Pancreas (tissue), 10 donors: ENCODE measurements at regions not wholly inside any gene's neighbourhood (a gene's known extent, or its start where the extent isn't known, plus 50 kb on each side); places are given as distances from the start of the nearest gene placed in this dataset.

ENCODE experiments used
- ATAC-seq, 4 donors: fragments of 200-7000 bp; cut with Tn5 transposase; one replicate each; pipeline versions ENCODE4 v1.8.0 to v1.9.1; 2020; ENCODE audit warnings: mild to moderate bottlenecking in 4 of 4, moderate library complexity in 4 of 4
- DNase-seq, 6 donors: peaks; one replicate each; pipeline ENCODE4 v3.0.0-alpha.2; 2020
- FAIRE-seq: peaks from 2 replicates; lab custom pipeline; 2012; peaks lifted over from hg19 to GRCh38; lab: Jason Lieb, UNC
- H3K27ac ChIP-seq, 4 donors: fragments of 200-600 bp; sonication (generic); 1 replicate in 3 of 4; 2 replicates in 1 of 4; pipeline versions ENCODE4 v1.5.0 to v1.8.0; 2020
- H3K27me3 ChIP-seq, 4 donors: fragments of 200-600 bp; one replicate each; pipeline ENCODE4 v1.8.0; 2021
- H3K36me3 ChIP-seq, 3 donors: fragments of 200-600 bp; sonication (generic) in 1 of 3; one replicate each; pipeline versions ENCODE4 v1.5.0 to v1.8.0; 2020 to 2021
- H3K4me1 ChIP-seq, 3 donors: fragments of 200-600 bp; one replicate each; pipeline ENCODE4 v1.8.0; 2021
- H3K4me3 ChIP-seq, 4 donors: fragments of 200-600 bp; sonication (generic) in 2 of 4; one replicate each; pipeline versions ENCODE4 v1.5.0 to v1.8.0; 2020 to 2021
- H3K9me3 ChIP-seq, 4 donors: fragments of 200-600 bp; one replicate each; pipeline ENCODE4 v1.8.0; 2021
- WGBS, 2 donors: extraction: QIAGEN DNeasy Blood & Tissue Kit; methylation state at CpG; one replicate each; pipeline ENCODE4 v1.1.7; 2013; 5-methylcytosine and 5-hydroxymethylcytosine counted together
- intact Hi-C, 3 donors: fragments of 100-400 bp; cut with DNase I; formaldehyde crosslinking; loops; one replicate each; pipeline versions ENCODE4 v1.11.1 to v1.14.2; 2022
- TF ChIP-seq, protein P1 (sequence below), 4 donors: fragments of 200-600 bp; sonication (generic) in 3 of 4; IDR thresholded peaks; one replicate each; pipeline versions ENCODE4 v1.5.0 to v1.8.0; 2021; ENCODE audit warnings: antibody characterized with exemption in 4 of 4
- donor health status: healthy with polysubstance abuse.
- donor health status: DM: no; HTN: no; CAD: no; lungs with moderate emphysema.
- donor health status: DM: no; HTN: no; CAD: no.
- donor health status: control.
- donor health status: control.
- donor health status: Bipolar disorder and iron deficiency.
- donor health status: DM: yes; HTN: yes; CAD: no.
- donor health status: DM: no; HTN: no; CAD: no.
- donor health status: DM: no; HTN: no; CAD: no.
- donor health status: DM: yes; HTN: yes; CAD: no.

DNA sequence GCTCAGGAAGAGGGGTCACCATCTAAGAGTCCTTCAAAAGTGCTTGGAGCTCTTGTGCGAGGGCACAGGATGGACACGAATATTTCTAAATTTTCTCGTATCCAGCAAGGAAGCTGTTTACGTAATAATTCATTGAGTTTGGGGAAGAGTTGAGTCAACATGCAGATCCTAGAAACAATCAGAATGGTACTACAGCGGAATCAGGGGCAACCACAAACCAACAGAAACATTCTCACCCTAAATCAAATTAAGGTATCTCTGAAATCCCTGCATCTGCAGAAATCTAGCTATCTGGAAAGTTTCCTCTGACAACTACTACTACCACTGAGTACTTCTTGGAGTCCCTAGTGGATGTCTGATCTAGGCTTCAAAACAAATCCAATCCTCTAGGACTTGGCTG is 352.4 kb downstream of the LTN1 start:
- DNase-seq (no peak), FAIRE-seq (no peak), ATAC-seq (no peak)
- Histone ChIP-seq H3K27ac (no peak overlapping the region), H3K4me3 (no peak overlapping the region), H3K27me3 (no peaks in the 10 kb centered on the region), H3K36me3 (no peaks in the 10 kb centered on the region), H3K9me3 (no peaks in the 10 kb centered on the region), H3K4me1 (no peaks in the 10 kb centered on the region)
- intact Hi-C loops, result no loop called here
- 68 to 72% methylated on average over 5 of the region's 5 CpGs for WGBS, 2 donors
- TF ChIP-seq, protein P1, sequence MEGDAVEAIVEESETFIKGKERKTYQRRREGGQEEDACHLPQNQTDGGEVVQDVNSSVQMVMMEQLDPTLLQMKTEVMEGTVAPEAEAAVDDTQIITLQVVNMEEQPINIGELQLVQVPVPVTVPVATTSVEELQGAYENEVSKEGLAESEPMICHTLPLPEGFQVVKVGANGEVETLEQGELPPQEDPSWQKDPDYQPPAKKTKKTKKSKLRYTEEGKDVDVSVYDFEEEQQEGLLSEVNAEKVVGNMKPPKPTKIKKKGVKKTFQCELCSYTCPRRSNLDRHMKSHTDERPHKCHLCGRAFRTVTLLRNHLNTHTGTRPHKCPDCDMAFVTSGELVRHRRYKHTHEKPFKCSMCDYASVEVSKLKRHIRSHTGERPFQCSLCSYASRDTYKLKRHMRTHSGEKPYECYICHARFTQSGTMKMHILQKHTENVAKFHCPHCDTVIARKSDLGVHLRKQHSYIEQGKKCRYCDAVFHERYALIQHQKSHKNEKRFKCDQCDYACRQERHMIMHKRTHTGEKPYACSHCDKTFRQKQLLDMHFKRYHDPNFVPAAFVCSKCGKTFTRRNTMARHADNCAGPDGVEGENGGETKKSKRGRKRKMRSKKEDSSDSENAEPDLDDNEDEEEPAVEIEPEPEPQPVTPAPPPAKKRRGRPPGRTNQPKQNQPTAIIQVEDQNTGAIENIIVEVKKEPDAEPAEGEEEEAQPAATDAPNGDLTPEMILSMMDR (IDR thresholded peaks at IDR 0.05), result no peak

- TF ChIP-seq, protein P1 (IDR thresholded peaks at IDR 0.05), result no peak
- Histone ChIP-seq H3K4me3 (no peak overlapping the region), H3K4me1 (no peaks in the 10 kb centered on the region), H3K27me3 (no peaks in the 10 kb centered on the region), H3K36me3 (no peaks in the 10 kb centered on the region), H3K9me3 (no peaks in the 10 kb centered on the region), H3K27ac (no peak overlapping the region)
- 73 to 80% methylated on average over 1 of the region's 1 CpG for WGBS, 2 donors
- DNase-seq (no peak), FAIRE-seq (no peak), ATAC-seq (no peak)
- intact Hi-C loops, result no loop called here
Measured at GRCh38 chr21:28639737-28640136, 352.9 kb downstream of the LTN1 start.

DNA sequence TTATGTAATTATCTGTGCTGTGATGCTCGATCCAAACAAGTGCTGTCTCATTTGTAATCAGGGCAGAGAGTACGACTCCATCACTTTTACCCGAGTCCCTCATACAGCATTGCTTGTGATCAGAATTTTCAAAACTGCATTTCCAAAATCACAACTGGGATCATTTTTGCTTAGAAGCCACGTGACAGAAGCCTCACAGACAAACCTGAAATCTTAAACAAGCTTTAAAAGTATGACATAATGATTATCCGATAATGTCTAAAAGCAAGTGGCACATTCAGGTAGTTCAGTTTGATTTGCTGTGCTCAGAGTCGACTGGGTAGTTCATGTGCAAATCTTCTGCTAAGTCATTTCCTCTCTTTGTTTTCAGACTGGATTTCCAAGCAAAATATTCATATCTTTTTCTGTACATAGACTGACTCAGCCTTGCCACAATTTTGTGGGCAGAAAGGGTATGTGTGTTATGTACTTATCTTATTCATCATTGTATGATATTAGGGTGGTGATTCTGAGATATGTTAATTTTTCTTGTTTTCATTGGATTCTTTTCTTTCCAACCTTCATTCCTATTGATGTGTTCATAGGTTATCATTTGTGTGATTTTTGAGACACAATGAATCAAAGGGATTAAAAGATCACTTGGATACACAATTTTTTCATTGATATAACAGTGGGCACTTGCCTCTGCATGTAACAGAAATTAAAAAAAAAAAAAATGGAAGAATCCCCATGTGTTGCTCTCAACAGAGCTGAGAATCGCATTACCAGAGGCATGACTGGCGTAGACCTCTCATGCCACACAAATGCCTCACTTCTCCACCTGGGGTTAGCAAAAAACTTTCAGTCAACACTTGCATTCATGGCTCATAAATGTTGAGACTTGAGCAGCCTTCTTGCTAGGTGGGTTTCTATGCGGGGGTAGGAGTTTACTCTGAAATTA is 355.7 kb downstream of the LTN1 start:
- H3K4me3 ChIP-seq, result no peak overlapping the region
- no peaks in the 10 kb centered on the region for H3K27me3 ChIP-seq
- no peak overlapping the region for H3K27ac ChIP-seq
- TF ChIP-seq, protein P1 (IDR thresholded peaks at IDR 0.05), result no peak
- FAIRE-seq (no peak), ATAC-seq (no peak), DNase-seq (no peak)
- intact Hi-C loops, result no loop called here
- WGBS, 2 donors, result 68 to 78% methylated on average over 9 of the region's 9 CpGs
- H3K36me3 ChIP-seq, result no peaks in the 10 kb centered on the region
- no peaks in the 10 kb centered on the region for H3K9me3 ChIP-seq
- no peaks in the 10 kb centered on the region for H3K4me1 ChIP-seq

GRCh38 chr21:28635541-28635940 is 357.1 kb downstream of the LTN1 start:
- no peak overlapping the region for H3K4me3 ChIP-seq
- H3K4me1 ChIP-seq, result no peaks in the 10 kb centered on the region
- no peaks in the 10 kb centered on the region for H3K27me3 ChIP-seq
- no peaks in the 10 kb centered on the region for H3K36me3 ChIP-seq
- DNase-seq (no peak), FAIRE-seq (no peak), ATAC-seq (no peak)
- no peak overlapping the region for H3K27ac ChIP-seq
- H3K9me3 ChIP-seq, result no peaks in the 10 kb centered on the region
- WGBS, 2 donors, result 58 to 72% methylated on average over 1 of the region's 1 CpG
- intact Hi-C loops, result no loop called here
- TF ChIP-seq, protein P1 (IDR thresholded peaks at IDR 0.05), result no peak
